A673 (cell line): ENCODE measurements at regions not wholly inside any gene's neighbourhood (a gene's known extent, or its start where the extent isn't known, plus 50 kb on each side); places are given as distances from the start of the nearest gene placed in this dataset.

Experiments
- BruUV-seq: library from RNA; stranded (reverse); fragments of 400-500 nt; replicated peaks from 2 replicates; lab custom pipeline; 2021; lab: Mats Ljungman, UMichigan
- CTCF ChIA-PET: fragments of 300-600 bp; sonication (Branson Sonifier 250); formaldehyde crosslinking; loops from one replicate; lab custom pipeline; 2022; ENCODE audit warnings: antibody characterized with exemption; lab: Charles Lee
- POLR2A ChIA-PET: fragments of 300-600 bp; sonication (Branson Sonifier 250); formaldehyde crosslinking; loops from one replicate; lab custom pipeline; 2022; ENCODE audit warnings: antibody characterized with exemption; ENCODE audit not compliant: low non-redundant PET; lab: Charles Lee
- DNase-seq: peaks from one replicate; pipeline ENCODE4 v3.0.0-alpha.2; 2015; ENCODE audit warnings: low spot score
- H3K27ac ChIP-seq: fragments of 200-600 bp; sonication (generic); 2 replicates; pipeline ENCODE4 v1.5.1; 2016; ENCODE audit warnings: mixed run types, low read depth, mild to moderate bottlenecking, mixed read lengths, antibody characterized with exemption, low read length; ENCODE audit not compliant: poor library complexity, severe bottlenecking
- H3K27me3 ChIP-seq: fragments of 200-600 bp; sonication (generic); replicated peaks from 2 replicates; pipeline ENCODE4 v1.6.1; 2017; ENCODE audit warnings: mixed run types, low read depth, mild to moderate bottlenecking, mixed read lengths, antibody characterized with exemption, low read length; ENCODE audit not compliant: insufficient read depth, poor library complexity
- H3K36me3 ChIP-seq: fragments of 200-600 bp; sonication (generic); 2 replicates; pipeline ENCODE4 v1.6.1; 2016; ENCODE audit warnings: mixed run types, mild to moderate bottlenecking, mixed read lengths, antibody characterized with exemption, low read length; ENCODE audit not compliant: insufficient read depth, poor library complexity, severe bottlenecking
- H3K4me1 ChIP-seq: fragments of 200-600 bp; sonication (generic); 2 replicates; pipeline ENCODE4 v1.6.1; 2017; ENCODE audit warnings: mixed run types, mild to moderate bottlenecking, mixed read lengths, antibody characterized with exemption, low read length; ENCODE audit not compliant: insufficient read depth, poor library complexity, severe bottlenecking
- H3K4me3 ChIP-seq: fragments of 200-600 bp; sonication (generic); 2 replicates; pipeline ENCODE4 v1.5.1; 2016; ENCODE audit warnings: low read depth, mixed run types, mild to moderate bottlenecking, mixed read lengths, low read length; ENCODE audit not compliant: poor library complexity, severe bottlenecking
- H3K9me3 ChIP-seq: fragments of 200-600 bp; sonication (generic); 2 replicates; pipeline ENCODE4 v1.6.1; 2016; ENCODE audit warnings: mixed run types, low read depth, mild to moderate bottlenecking, mixed read lengths, antibody characterized with exemption, low read length; ENCODE audit not compliant: poor library complexity, severe bottlenecking
- EZH2 ChIP-seq: fragments of 200-600 bp; sonication (generic); IDR thresholded peaks from 2 replicates; pipeline ENCODE4 v1.6.1; 2017; ENCODE audit warnings: borderline replicate concordance, low read depth, mild to moderate bottlenecking, mixed read lengths, antibody characterized with exemption, low read length; ENCODE audit not compliant: poor library complexity, severe bottlenecking
- intact Hi-C: fragments of 100-400 bp; cut with micrococcal nuclease; formaldehyde crosslinking; loops from one replicate; pipeline ENCODE4 v1.10.0; 2022; ENCODE audit not compliant: unreplicated experiment
- TF ChIP-seq, protein P1 (sequence below): fragments of 300-800, 200-600 bp; sonication (generic); conservative IDR thresholded peaks from 2 replicates; pipeline ENCODE4 v1.5.1; 2017; ENCODE audit warnings: low read depth, mild to moderate bottlenecking, antibody characterized with exemption, low read length, moderate library complexity, mixed read lengths

DNA sequence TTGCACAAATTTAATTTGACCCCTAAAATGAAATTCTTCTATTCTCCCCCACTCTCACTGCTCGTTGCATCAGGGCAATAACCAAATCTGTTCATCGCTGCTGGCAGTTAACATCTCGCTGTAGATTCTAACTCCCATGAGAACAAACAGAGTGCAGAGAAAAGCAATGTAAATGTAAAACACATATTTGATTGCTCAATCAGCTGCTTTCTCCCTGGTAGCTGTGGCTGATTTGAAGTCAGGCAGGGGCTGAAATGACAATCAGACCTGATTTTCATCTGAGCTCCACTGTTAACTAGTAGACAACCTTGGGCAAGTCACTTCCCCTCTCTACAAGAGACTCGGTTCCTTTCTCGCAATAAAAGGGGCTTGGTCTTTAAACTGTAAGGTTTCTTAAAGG lies 119.8 kb upstream of the CPNE4 start:
- no peak overlapping the region for H3K4me3 ChIP-seq
- no peaks in the 10 kb centered on the region for H3K4me1 ChIP-seq
- no peaks in the 10 kb centered on the region for H3K9me3 ChIP-seq
- intact Hi-C loops: no loop called here
- H3K27ac ChIP-seq: no peak overlapping the region
- no TSS peak for BruUV-seq
- H3K36me3 ChIP-seq: no peaks in the 10 kb centered on the region
- CTCF ChIA-PET: no interaction called here
- no peaks in the 10 kb centered on the region for H3K27me3 ChIP-seq
- no peak for DNase-seq
- POLR2A ChIA-PET: no interaction called here
- no peak for TF ChIP-seq EZH2
- TF ChIP-seq, protein P1, sequence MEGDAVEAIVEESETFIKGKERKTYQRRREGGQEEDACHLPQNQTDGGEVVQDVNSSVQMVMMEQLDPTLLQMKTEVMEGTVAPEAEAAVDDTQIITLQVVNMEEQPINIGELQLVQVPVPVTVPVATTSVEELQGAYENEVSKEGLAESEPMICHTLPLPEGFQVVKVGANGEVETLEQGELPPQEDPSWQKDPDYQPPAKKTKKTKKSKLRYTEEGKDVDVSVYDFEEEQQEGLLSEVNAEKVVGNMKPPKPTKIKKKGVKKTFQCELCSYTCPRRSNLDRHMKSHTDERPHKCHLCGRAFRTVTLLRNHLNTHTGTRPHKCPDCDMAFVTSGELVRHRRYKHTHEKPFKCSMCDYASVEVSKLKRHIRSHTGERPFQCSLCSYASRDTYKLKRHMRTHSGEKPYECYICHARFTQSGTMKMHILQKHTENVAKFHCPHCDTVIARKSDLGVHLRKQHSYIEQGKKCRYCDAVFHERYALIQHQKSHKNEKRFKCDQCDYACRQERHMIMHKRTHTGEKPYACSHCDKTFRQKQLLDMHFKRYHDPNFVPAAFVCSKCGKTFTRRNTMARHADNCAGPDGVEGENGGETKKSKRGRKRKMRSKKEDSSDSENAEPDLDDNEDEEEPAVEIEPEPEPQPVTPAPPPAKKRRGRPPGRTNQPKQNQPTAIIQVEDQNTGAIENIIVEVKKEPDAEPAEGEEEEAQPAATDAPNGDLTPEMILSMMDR: no peak

DNA sequence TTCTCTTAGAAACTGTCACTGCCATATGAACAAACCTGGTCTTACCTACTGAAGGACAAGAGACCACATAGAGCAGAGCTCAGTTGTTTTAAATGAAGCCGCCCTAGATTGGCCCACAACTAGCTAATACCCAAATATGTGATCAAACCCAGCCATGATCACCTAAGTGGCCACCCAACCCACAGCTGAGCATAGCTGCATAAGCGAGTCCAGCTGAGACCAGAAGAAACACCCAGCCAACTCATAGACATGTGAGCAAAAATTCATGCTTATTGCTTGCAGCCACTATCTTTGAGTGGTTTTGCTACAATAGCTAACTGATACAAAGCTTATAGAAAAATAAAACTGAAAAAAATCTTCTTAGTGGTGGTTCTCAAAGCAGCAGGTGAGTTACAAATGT lies 124.3 kb upstream of the CPNE4 start:
- ChIA-PET POLR2A (no interaction called here), CTCF (interaction anchor here (1.5 kb wide), 1 partner anchor 121 kb away, joined by 3 read pairs; no protein-coding TSS in a partner anchor)
- no peaks in the 10 kb centered on the region for H3K9me3 ChIP-seq
- peaks cover 6% of the 10 kb centered on the region for H3K27me3 ChIP-seq
- no TSS peak for BruUV-seq
- DNase-seq: no peak
- no peak overlapping the region for H3K27ac ChIP-seq
- TF ChIP-seq, protein P1: no peak
- no peak for TF ChIP-seq EZH2
- no peaks in the 10 kb centered on the region for H3K4me1 ChIP-seq
- H3K4me3 ChIP-seq: no peak overlapping the region
- intact Hi-C loops: no loop called here
- H3K36me3 ChIP-seq: no peaks in the 10 kb centered on the region

DNA sequence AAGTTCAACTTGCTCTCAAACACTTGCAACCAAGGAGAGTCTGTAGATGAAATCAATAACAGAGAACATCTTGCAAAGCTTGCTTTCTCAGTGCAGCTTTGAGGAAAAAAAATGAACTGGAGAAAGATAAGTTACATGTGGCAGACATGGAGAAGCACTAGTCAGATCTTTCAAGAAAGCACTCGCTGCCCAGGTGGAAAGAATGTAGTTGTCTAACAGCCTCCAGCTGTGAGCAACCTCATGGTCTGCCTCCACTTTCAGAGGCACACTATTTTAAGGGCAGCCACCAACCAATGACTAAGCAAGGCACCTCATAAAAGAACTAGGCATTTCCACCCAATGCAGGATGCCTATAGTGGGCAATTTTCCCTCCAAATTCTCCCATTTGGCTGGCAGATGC lies 125.4 kb upstream of the CPNE4 start:
- intact Hi-C loops: no loop called here
- TF ChIP-seq, protein P1: no peak
- no peak for TF ChIP-seq EZH2
- BruUV-seq: no TSS peak
- H3K4me1 ChIP-seq: no peaks in the 10 kb centered on the region
- no peak for DNase-seq
- no peak overlapping the region for H3K27ac ChIP-seq
- H3K36me3 ChIP-seq: no peaks in the 10 kb centered on the region
- H3K9me3 ChIP-seq: no peaks in the 10 kb centered on the region
- POLR2A ChIA-PET: no interaction called here
- H3K4me3 ChIP-seq: no peak overlapping the region
- CTCF ChIA-PET: interaction anchor here (1.5 kb wide), 1 partner anchor 122 kb away, joined by 3 read pairs; no protein-coding TSS in a partner anchor
- peaks cover 6% of the 10 kb centered on the region for H3K27me3 ChIP-seq
